GM12891 (cell line): ENCODE measurements at regions not wholly inside any gene's neighbourhood (a gene's known extent, or its start where the extent isn't known, plus 50 kb on each side); places are given as distances from the start of the nearest gene placed in this dataset.

ENCODE experiments used
- DNase-seq: peaks from one replicate; pipeline ENCODE4 v3.0.0; 2011; ENCODE audit warnings: low spot score; ENCODE audit not compliant: insufficient read length
- FAIRE-seq: peaks from 2 replicates; lab custom pipeline; 2011; peaks lifted over from hg19 to GRCh38; lab: Jason Lieb, UNC
- PAX5 ChIP-seq: IDR thresholded peaks from 2 replicates; pipeline ENCODE4 v1.6.1; 2011; ENCODE audit warnings: low read length, moderate library complexity, mild to moderate bottlenecking; ENCODE audit not compliant: insufficient read depth, severe bottlenecking
- POLR2A ChIP-seq: IDR thresholded peaks from 2 replicates; pipeline ENCODE4 v1.6.1; 2011; ENCODE audit warnings: low read depth, low read length, control low read depth
- POLR2AphosphoS5 ChIP-seq: IDR thresholded peaks from 2 replicates; pipeline ENCODE4 v1.6.1; 2011; ENCODE audit warnings: low read depth, low read length, control low read depth
- POU2F2 ChIP-seq: IDR thresholded peaks from 2 replicates; pipeline ENCODE4 v1.6.1; 2011; ENCODE audit warnings: low read depth, mild to moderate bottlenecking, control low read depth, low read length, moderate library complexity
- SPI1 ChIP-seq: IDR thresholded peaks from 2 replicates; pipeline ENCODE4 v1.6.1; 2011; ENCODE audit warnings: low read depth, low read length, control low read depth
- TAF1 ChIP-seq: IDR thresholded peaks from 2 replicates; pipeline ENCODE4 v1.6.1; 2011; ENCODE audit warnings: low read depth, low read length, control low read depth

DNA sequence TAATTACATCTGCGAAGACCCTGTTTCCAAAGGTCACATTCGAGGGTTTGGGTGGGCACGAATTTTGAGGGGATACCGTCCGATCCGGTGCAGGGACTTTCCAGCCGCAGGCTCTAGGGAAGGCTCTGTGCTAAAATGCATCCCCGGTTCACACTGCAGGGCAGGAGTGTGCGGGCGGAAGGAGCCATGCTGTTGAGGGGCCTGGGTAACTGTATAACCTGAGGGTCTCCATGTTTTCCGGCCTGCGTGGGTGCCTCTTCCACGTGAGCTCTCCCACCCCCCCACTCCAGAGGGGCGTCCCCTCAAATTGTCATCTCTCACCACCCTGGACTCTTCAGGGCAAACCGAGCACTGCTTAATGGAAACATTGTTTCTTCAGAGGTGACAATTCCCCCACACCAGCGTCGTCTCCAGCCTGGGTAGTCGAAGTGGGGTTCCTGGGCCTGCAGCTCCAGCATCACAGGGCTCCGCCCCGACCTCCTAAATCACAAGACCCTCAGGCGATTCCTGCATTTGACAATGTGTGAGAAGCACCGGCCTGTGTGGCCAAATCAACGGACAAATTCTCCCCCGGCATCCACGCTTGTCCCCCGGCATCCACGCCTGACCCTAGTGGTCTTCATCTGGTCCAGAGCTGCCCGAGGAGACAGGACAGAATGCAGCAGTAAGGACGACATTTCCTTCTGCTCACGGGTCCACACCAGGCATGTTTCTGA is 51.2 kb downstream of the FOXL3 start:
- TF ChIP-seq POLR2AphosphoS5 (no peak), SPI1 (no peak), POLR2A (no peak), PAX5 (no peak), POU2F2 (no peak), TAF1 (no peak)
- FAIRE-seq (no peak), DNase-seq (no peak)

DNA sequence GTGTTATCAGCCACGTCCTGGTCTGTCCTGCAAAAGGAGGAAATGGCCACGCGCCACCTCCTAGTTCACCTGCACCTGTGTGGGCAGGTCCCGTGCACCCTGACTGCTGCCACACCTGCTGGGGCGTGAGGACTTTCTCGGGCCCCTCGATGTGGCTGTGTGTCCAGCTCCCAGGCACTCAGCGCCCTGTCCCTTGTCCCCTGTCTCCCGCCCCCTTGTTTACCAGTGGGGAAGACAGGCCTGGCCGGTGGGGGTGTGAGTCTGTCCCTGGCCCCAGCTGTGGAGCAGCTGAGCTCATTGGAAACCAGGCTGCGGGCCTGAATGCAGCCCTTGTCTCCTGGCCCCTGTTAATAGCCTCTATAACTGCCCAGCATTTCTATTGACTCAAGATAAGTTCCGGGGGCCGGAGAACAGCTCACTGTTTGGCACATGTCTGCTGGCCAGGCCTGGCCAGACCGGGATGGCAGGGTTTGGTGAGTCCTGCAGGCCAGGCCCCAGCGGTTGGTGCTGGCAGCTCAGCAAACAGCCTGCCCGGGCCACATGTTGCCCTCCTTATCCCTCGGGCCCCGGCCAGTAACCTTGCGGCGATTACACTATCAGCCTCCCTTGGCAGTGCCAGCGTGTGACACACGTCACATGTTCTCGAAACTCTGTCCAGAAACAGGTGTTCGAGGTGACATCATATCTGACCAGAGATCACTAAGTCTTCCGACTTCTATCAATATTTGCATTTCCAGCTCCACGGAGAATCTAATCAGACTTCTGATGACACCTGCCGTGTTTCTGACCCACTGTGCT is 52.1 kb downstream of the FOXL3 start:
- FAIRE-seq, result no peak

DNA sequence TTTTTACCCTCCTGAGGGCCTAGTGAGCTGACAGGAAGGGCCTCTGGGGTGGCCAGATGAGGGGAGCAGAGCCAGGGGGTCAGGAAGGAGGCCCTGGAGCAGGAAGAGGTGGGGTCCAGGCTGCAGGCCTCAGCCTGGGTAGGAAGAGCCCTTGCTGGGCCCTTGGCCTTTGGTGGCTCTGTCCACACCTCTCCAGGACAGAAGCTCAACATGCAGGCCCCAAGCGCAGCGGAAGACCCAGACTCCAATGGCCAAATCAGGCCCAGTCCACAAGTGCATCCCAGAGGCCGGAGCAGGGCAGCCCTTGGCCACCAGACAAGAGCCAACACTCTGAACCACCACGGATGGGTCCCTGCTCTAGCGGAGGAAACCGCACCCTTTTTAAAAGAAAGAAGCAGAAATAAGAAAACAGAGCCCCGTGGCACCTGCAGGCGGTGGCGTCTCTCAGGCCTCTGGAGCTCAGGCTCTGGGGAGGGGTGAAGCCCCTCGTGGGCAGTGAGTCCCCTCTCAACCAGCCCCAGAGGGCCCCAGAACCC is 52.8 kb downstream of the FOXL3 start:
- DNase-seq, result no peak
- TF ChIP-seq SPI1 (no peak), PAX5 (no peak), POLR2A (no peak), POU2F2 (no peak), POLR2AphosphoS5 (no peak), TAF1 (no peak)
- no peak for FAIRE-seq

More for the DNA sequence above, 52.1 kb downstream of the FOXL3 start:
- TF ChIP-seq TAF1 (no peak), POLR2AphosphoS5 (no peak), POLR2A (no peak), SPI1 (no peak), POU2F2 (no peak), PAX5 (no peak)
- no peak for DNase-seq

DNA sequence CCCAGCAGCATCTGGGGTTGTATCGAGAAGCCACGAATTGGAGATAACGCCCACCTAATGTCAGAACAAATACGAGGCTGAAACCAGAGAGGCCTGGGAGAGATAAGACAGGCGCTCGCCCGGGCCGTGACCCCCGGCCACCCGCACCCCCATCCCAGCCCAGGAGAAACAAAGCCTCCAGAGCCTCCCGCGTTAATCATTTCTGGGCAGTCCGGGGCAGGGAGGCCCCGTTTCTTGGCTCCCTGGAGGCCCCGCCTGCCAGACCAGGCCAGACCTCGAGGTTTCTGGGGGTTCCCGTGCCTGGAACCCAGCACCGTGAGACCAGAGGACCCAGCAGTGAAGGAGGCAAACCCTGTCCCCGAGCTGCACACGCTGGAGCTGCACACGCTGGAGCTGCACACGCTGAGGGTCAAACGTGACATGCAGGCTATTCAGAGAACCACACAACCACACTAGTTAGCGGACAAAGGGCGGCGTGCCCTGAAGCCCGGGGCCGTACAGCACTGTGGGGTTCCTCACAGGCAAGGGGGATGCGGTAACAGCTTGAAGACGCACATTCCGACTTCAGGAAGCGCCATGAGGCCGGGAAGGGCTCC is 53.4 kb downstream of the FOXL3 start:
- no peak for DNase-seq
- no peak for TF ChIP-seq POLR2AphosphoS5
- TF ChIP-seq POLR2A, result no peak
- no peak for TF ChIP-seq PAX5
- no peak for TF ChIP-seq POU2F2
- TF ChIP-seq TAF1, result no peak
- no peak for TF ChIP-seq SPI1
- FAIRE-seq, result no peak

DNA sequence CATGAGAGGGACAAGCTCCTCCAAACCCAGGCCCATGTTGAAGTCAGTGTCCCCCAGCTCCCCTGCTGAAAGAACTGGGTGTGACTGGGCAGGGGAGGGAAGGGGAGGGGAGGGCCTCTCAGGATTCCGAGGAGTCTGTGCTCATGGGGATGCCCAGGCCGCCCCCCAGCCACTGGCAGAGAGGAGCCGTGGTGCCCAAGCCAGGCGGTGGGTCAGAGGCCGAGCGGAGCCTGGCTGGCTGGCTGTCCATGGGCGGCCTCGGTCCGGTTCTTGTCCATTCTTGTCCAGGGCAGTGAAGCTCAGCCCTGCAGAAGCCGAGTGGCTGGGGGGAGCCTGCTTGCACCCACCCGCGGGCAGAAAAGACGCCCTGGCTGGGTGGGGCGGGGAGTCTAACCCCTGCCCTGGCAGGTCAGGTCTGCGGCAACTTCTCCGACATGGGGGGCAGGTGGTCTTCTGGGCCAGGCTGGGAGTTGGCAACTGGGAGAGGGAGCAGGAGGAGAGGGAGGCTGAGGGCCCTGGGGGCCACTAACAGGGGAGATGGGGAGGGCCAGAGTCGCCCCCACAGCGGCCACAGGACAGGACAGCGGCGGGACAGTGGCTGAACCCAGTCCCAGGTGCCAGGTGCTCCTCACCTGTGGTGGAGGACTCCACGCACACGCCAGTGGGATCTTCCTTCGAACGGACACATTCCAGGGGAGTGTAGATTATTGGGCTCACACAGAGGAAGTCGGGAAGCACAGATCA is 54.1 kb downstream of the FOXL3 start:
- DNase-seq (no peak), FAIRE-seq (no peak)
- TF ChIP-seq POLR2A, result no peak
- TF ChIP-seq POU2F2, result no peak
- TF ChIP-seq PAX5, result no peak

DNA sequence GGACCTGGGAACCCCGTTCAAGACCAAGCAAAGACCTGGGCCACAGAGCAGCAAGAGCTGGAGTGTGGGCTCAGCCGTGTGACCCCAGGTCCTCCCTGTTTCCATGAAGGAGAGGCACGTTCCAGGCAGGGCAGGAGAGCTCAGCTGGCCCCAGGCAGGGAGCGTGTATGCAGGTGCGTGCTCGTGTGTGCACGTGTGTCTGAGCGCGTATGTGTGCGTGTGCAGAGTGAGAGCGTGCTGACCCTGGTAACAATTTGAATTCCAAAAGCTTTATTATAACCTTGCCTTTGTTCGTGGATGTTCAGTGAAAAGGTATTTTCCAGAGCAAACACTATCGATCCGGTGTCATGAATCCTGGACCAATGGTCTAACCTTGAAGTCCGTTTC is 54.6 kb downstream of the FOXL3 start:
- FAIRE-seq, result no peak
- no peak for DNase-seq
- TF ChIP-seq POLR2A, result no peak
- no peak for TF ChIP-seq SPI1
- no peak for TF ChIP-seq POU2F2
- no peak for TF ChIP-seq TAF1
- TF ChIP-seq POLR2AphosphoS5, result no peak
- TF ChIP-seq PAX5, result no peak

DNA sequence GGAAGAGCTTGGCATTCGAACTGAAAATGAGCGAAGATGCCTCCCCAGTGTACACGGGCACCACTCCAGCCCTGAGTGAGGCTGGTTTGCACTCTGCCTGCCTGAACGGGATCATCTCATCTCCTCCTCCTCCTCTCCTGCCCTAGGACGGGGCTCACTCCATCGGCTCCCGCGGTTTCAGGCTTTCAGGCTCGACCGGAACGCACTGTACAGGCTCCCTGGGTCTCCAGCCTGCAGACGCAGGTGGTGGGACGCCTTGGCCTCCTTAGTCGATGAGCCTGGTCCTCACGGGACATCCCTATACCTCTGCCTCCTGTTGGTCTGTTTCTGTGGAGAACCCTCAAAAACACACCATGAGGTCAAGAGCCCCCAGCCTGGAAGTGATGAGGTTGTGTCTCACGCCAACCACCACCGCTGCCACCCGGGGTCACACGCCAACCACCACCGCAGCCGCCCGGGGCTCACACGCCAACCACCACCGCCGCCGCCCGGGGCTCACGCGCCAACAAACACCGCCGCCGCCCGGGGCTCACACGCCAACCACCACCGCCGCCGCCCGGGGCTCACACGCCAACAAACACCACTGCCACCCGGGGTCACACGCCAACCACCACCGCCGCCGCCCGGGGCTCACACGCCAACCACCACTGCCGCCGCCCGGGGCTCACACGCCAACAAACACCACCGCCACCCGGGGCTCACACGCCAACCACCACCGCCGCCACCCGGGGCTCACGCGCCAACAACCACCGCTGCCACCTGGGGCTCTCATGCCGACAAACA is 56.3 kb downstream of the FOXL3 start:
- no peak for FAIRE-seq
- TF ChIP-seq PAX5 (no peak), POLR2A (no peak), POU2F2 (no peak), POLR2AphosphoS5 (no peak), SPI1 (no peak), TAF1 (no peak)
- no peak for DNase-seq

DNA sequence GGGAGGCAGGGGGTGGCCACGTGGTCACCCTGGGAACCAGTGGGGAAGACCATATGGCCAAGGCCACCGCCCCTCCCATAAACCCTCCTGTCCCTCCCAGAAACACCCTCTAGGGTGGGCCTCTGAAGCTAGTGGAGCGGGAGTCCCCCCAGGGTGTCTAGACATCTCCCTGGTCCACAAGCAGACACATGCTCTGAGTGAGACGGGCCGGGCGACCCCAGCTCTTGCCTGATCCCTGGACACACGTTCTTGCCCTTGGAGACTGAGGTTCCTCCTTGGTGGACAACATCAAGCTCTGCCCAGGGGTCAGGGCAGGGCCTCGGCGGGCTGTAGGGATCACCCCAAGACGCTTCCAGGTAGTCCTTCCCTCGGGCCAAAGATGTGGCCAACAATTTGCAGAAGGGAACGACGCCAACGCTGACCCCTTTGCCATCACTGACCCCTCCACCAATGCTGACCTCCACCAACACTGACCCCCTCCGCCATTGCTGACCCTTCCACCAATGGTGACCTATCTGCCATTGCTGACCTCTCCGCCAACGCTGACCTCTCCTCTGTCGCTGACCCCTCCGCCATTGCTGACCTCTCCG is 57.1 kb downstream of the FOXL3 start:
- no peak for DNase-seq
- no peak for TF ChIP-seq POLR2AphosphoS5
- TF ChIP-seq POU2F2, result no peak
- TF ChIP-seq SPI1, result no peak
- no peak for TF ChIP-seq PAX5
- no peak for TF ChIP-seq TAF1
- TF ChIP-seq POLR2A, result no peak
- no peak for FAIRE-seq
